NCI-H345 (cell line): ENCODE measurements at regions not wholly inside any gene's neighbourhood (a gene's known extent, or its start where the extent isn't known, plus 50 kb on each side); places are given as distances from the start of the nearest gene placed in this dataset.
"Not testable (repeated sequence)": the region's sequence is repeated elsewhere in the genome, so short reads cannot be mapped to it uniquely, and the experiment has no call there.

Experiments used
- DNase-seq: peaks from one replicate; lab custom pipeline; 2025; lab: John Stamatoyannopoulos, UW

DNA sequence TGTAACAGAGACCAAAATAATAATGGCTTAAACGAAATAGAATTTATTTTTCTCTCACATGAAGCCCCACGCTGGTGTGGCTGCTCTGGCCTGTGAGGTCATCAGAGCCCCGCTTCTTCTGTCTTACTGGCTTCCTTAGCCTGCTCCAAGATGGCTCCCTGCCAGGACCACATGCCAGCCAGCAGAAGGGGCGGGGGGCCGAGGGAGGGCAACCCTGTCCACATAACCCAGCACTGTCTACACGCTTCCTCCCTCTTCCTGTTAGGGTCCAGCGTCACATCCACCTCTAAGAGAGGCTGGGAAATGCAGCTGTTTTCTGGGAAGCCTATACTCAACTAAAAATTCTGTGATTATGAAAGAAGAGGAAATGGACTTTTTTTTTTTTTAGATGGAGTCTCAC, 107.9 kb upstream of the DLG1 start:
- no peak for DNase-seq

DNA sequence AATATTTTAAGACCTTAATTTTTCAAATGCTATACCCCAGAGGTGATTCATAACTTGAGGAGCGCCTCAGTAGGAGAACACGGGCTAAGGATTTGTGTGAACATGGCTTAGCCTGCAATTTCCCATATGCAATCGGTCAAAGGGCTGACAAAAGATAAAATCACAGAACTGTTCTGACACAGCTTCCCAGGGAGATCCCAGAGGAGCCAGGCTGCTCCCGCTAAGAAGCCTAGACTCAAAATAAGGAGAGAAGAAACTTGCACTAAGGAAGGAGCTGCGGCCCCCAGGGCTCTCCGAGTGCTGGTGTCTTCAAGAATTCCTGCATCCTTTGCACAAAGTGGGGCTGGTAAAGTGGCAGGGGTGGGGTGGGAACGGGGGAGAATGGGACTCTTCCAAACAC, 106.3 kb upstream of the DLG1 start:
- DNase-seq: no peak

DNA sequence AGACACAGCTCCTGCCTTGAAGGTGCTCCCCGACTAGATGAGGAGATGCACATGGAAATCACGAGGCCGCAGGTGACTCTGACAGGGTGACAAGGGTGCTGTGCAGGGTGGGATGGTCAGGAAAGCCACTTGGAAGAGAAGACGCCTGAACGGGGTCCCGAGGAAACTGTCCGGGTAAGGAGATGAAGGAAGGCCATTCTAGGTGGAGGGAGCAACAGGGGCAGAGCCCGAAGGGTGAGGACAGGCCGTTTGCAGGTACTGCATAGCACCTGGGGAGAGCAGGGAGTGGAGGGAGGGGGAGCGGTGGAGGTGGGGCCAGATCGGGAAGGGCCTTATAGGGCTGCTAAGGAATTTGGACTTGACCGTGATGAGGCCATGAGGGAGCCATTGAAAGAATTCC, 105.6 kb upstream of the DLG1 start:
- DNase-seq: no peak

GRCh38 chr3:197402401-197402800, 104.0 kb upstream of the DLG1 start:
- not testable (repeated sequence) for DNase-seq

DNA sequence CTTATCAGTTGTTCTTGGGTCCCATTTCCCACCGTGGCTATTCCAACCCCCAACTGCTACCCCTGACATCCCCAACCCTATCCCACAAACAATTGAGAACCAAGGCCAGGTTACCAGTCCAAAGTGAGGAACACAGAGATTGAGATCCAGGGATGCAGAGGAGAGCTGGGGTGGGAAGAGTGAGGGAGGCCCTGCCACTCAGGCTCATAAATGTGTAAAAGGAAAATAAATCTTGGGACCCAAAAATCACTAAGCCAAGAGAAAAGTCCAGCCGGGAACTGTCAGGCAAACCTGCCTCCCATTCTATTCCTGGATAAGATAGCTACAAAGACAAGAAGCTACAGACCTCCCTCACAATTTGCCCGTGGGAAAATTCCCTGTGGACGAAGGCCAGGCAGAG, 101.1 kb upstream of the DLG1 start:
- no peak for DNase-seq

- DNase-seq: no peak
These were observed 100.0 kb upstream of the DLG1 start for GRCh38 chr3:197398286-197398878.

GRCh38 chr3:197397838-197398237, 99.4 kb upstream of the DLG1 start:
- no peak for DNase-seq

DNA sequence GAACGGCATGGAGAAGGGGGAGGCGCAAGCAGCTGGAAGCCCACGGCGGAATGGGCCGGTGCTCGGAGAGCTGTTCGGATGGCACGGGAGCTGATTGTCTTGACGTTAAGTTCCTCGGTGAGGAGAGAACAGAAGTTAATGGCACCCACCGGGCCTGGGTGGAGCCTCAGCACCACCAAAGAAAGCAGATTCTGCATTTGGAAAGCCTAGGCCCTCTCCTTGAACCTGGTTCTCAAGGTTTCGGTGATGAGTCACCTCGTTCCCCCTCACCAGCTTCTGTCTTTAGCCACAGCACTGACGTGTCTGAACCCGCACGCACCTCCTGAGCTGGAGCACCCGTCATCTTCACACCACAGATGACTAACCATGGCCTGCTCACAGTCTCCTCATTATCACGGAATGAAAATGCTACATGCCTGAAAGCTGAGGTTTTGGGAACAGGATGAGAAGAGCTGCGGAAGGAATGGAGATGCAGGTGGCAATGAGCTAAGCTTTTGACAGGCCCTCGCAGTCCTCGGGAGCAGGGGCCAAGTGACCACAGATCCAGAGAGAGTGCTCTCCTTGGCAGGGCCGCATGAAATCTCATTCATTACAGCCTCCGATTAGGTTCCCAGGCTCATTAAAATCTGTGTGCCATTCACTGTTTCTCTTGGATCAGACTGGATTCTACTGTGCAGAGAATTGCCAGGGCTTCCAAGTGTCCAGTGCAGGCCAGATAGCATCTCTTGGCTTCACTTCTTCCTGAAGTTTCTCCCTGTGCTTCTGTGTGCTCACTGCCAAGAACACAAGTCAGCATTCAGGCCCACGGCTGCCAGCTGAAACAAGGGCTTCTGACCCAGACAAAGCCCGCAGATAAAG, 96.3 kb upstream of the DLG1 start:
- no peak for DNase-seq

- DNase-seq: not testable (repeated sequence)
These were observed 95.7 kb upstream of the DLG1 start for GRCh38 chr3:197394126-197394463.

- DNase-seq: no peak
These were observed 95.3 kb upstream of the DLG1 start for GRCh38 chr3:197393711-197394110.

GRCh38 chr3:197392961-197393360, 94.5 kb upstream of the DLG1 start:
- DNase-seq: no peak

GRCh38 chr3:197381371-197381770, 83.0 kb upstream of the DLG1 start:
- no peak for DNase-seq

DNA sequence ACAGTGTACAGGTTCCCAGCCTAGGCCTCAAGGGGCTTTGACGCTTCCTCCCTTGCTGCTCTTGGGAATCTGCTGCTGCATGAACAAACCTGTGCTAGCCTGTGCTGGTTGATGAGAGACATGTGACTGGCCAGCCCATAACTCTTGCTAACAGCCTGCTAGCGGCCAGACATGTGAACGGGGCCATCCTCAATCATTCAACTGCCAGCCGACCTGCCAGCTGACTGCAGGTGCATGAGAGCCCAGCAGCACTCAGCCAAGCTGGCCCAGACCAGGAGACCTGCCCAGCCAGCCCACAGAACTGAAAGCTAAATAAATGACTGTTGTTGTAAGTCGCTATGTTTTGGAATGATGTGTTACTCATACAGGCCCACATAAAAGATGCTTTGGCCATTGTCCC, 82.4 kb upstream of the DLG1 start:
- peak; percentile 19 for DNase-seq

DNA sequence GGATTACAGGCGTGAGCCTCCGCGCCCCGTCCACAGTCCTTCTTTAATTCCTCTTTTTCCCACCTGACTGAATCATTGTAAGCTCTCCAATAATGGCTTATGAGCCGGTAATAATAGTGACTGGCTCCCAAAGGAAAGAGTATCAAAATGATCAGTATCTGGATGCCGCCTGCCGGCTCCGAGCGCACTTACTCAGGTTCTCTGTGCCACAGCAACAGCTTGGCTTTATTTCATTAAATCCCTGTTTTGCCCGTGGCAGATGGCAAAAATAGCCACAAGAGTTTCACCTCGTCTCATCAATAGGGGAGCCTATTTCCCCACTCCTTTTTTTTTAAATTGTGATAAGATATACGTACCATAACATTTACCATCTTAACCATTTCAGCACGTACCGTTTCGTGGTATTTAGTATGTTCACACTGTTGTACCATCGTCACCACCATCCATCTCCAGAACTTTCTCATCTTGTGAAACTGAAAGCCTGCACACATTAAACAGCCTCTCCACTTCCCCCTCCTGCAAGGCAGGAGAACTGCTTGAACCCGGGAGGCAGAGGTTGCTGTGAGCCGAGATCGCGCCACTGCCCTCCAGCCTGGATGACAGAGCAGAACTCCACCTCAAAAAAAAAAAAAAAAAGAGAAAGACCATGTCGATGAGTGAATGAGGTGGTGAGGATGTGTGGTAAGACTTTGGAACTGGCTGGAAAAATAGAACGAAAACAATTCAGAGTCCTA, 80.7 kb upstream of the DLG1 start:
- no peak for DNase-seq

- DNase-seq: no peak
These were observed 78.5 kb upstream of the DLG1 start for GRCh38 chr3:197376735-197377555.

DNA sequence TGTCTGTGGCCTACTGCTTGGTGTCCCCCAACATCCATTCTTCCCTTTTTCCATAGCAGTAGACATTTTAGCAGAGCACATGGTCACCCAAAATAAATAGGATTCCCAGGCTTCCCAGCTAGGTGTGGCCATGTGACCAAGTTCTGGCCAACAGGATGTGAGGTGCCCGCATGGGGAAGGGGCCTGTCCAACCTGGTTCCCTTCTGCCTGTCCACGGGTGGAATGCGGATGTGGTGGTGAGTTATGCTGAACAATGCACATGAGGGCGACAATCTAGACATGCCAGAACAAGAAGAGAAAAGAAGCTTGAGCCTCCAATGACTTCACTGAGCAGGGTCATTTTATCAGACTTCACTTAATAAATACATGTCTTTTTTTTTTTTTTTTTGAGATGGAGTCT, 77.6 kb upstream of the DLG1 start:
- DNase-seq: no peak

- DNase-seq: no peak
These were observed 76.6 kb upstream of the DLG1 start for GRCh38 chr3:197375001-197375441.

- no peak for DNase-seq
These were observed 74.7 kb upstream of the DLG1 start for GRCh38 chr3:197373096-197373495.

GRCh38 chr3:197372047-197372661, 73.7 kb upstream of the DLG1 start:
- no peak for DNase-seq

GRCh38 chr3:197371591-197372046, 73.2 kb upstream of the DLG1 start:
- peak; percentile 45 for DNase-seq

DNA sequence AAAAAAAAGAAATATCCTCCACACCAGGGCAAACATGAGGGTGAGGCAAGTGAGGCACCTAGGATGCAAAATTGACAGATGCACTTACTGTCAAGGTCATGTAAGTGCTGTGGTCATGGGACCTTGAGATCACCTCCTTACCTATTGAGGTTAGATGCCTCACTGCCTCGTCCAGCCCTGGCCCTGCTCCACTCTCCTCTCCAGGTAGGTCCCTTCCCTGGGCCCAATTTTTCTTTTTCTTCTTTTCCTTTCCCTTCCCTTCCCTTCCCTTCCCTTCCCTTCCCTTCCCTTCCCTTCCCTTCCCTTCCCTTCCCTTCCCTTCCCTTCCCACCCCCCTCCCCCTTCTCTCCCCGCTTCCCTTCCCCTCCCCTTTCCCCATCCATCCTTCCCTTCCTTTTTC, 71.1 kb upstream of the DLG1 start:
- no peak for DNase-seq

DNA sequence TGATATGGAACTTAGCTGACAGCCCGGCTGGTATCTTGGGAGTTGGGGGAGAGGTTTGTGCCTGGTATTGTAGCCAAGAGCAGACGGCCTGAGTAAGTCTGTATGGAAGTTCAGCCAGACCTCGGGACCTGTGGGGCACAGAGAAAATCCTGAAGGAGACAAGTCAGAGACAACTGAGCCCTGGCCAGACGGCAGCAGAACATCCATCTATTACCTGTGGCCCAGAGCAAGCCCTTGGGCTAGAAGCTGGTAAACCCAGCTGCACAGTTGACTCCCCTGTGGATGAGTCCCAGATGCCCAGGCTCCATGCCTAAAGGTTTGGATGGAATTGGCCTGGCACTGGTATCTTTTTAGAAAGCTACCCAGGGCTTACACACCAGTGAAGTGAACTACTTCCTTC, 70.4 kb upstream of the DLG1 start:
- DNase-seq: no peak
